SK-N-SH treated with all-trans-retinoic acid at 6 μM for 48 hours (cell line): ENCODE measurements at regions not wholly inside any gene's neighbourhood (a gene's known extent, or its start where the extent isn't known, plus 50 kb on each side); places are given as distances from the start of the nearest gene placed in this dataset.

Experiments used
- ATAC-seq: fragments of 200-7000 bp; cut with Tn5 transposase; 3 replicates; pipeline ENCODE4 v1.9.1; 2020; ENCODE audit warnings: mild to moderate bottlenecking, moderate library complexity
- ARNTL ChIP-seq: fragments of 450-650 bp; formaldehyde crosslinking; IDR thresholded peaks from 2 replicates; pipeline ENCODE4 v1.5.0; 2020; ENCODE audit warnings: low read depth, mild to moderate bottlenecking, moderate library complexity, borderline replicate concordance
- BACH2 ChIP-seq: fragments of 250-450 bp; sonication (Bioruptor Pico); IDR thresholded peaks from 2 replicates; pipeline ENCODE4 v1.9.0; 2021; ENCODE audit warnings: mild to moderate bottlenecking, borderline replicate concordance
- CREB5 ChIP-seq: fragments of 250-450 bp; sonication (Bioruptor Pico); IDR thresholded peaks from 2 replicates; pipeline ENCODE4 v1.5.1; 2020; ENCODE audit warnings: low read depth, mild to moderate bottlenecking, moderate library complexity
- CSDC2 ChIP-seq: fragments of 250-450 bp; sonication (Bioruptor Pico); IDR thresholded peaks from 2 replicates; pipeline ENCODE4 v1.5.0; 2020; ENCODE audit warnings: mild to moderate bottlenecking, moderate library complexity
- CSRNP3 ChIP-seq: fragments of 250-450 bp; sonication (Bioruptor Pico); IDR thresholded peaks from 2 replicates; pipeline ENCODE4 v1.5.1; 2021; ENCODE audit warnings: mild to moderate bottlenecking, moderate library complexity
- ESRRG ChIP-seq: fragments of 250-450 bp; sonication (Bioruptor Pico); IDR thresholded peaks from 2 replicates; pipeline ENCODE4 v1.6.1; 2021; ENCODE audit warnings: mild to moderate bottlenecking
- GLIS3 ChIP-seq: fragments of 250-450 bp; sonication (Bioruptor Pico); IDR thresholded peaks from 2 replicates; pipeline ENCODE4 v1.5.0; 2020; ENCODE audit warnings: mild to moderate bottlenecking, moderate library complexity
- ISL1 ChIP-seq: fragments of 250-450 bp; sonication (Bioruptor Pico); IDR thresholded peaks from 2 replicates; pipeline ENCODE4 v2.1.2; 2022; ENCODE audit warnings: mild to moderate bottlenecking, moderate library complexity
- OSR1 ChIP-seq: fragments of 250-450 bp; sonication (Bioruptor Pico); IDR thresholded peaks from 2 replicates; pipeline ENCODE4 v1.8.0; 2022; ENCODE audit warnings: moderate library complexity, mild to moderate bottlenecking, inconsistent platforms
- PPARA ChIP-seq: fragments of 250-450 bp; sonication (Bioruptor Pico); IDR thresholded peaks from 2 replicates; pipeline ENCODE4 v1.5.0; 2020; ENCODE audit warnings: mild to moderate bottlenecking, borderline replicate concordance
- RARB ChIP-seq: fragments of 250-450 bp; sonication (Bioruptor Pico); IDR thresholded peaks from 2 replicates; pipeline ENCODE4 v1.8.0; 2021; ENCODE audit warnings: mild to moderate bottlenecking, moderate library complexity
- SNAI2 ChIP-seq: fragments of 250-450 bp; sonication (Bioruptor Pico); IDR thresholded peaks from 2 replicates; pipeline ENCODE4 v1.5.0; 2020; ENCODE audit warnings: mild to moderate bottlenecking, moderate library complexity
- TOX ChIP-seq: fragments of 250-450 bp; sonication (Bioruptor Pico); IDR thresholded peaks from 2 replicates; pipeline ENCODE4 v1.8.0; 2021; ENCODE audit warnings: mild to moderate bottlenecking, moderate library complexity, borderline replicate concordance
- ZFP3 ChIP-seq: fragments of 250-450 bp; sonication (Bioruptor Pico); IDR thresholded peaks from 2 replicates; pipeline ENCODE4 v1.5.0; 2020; ENCODE audit warnings: mild to moderate bottlenecking, moderate library complexity
- ZNF8 ChIP-seq: fragments of 450-650 bp; formaldehyde crosslinking; IDR thresholded peaks from 2 replicates; pipeline ENCODE4 v1.5.0; 2020; ENCODE audit warnings: mild to moderate bottlenecking, moderate library complexity
- TF ChIP-seq, protein P1 (sequence below): fragments of 250-450 bp; sonication (Bioruptor Pico); IDR thresholded peaks from 2 replicates; pipeline ENCODE4 v1.8.0; 2021; ENCODE audit warnings: low read depth, mild to moderate bottlenecking, moderate library complexity, borderline replicate concordance
- TF ChIP-seq, protein P2 (sequence below): fragments of 250-450 bp; sonication (Bioruptor Pico); IDR thresholded peaks from 2 replicates; pipeline ENCODE4 v1.5.0; 2020; ENCODE audit warnings: mild to moderate bottlenecking, moderate library complexity

GRCh38 chr17:12530161-12530560, 135.5 kb upstream of the MYOCD start:
- no peak for ATAC-seq
- no peak for TF ChIP-seq ARNTL (CRISPR knock-in tag)
- TF ChIP-seq, protein P1, sequence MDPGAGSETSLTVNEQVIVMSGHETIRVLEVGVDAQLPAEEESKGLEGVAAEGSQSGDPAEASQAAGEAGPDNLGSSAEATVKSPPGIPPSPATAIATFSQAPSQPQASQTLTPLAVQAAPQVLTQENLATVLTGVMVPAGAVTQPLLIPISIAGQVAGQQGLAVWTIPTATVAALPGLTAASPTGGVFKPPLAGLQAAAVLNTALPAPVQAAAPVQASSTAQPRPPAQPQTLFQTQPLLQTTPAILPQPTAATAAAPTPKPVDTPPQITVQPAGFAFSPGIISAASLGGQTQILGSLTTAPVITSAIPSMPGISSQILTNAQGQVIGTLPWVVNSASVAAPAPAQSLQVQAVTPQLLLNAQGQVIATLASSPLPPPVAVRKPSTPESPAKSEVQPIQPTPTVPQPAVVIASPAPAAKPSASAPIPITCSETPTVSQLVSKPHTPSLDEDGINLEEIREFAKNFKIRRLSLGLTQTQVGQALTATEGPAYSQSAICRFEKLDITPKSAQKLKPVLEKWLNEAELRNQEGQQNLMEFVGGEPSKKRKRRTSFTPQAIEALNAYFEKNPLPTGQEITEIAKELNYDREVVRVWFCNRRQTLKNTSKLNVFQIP (CRISPR knock-in tag), result no peak
- TF ChIP-seq GLIS3 (CRISPR knock-in tag), result no peak
- TF ChIP-seq RARB (CRISPR knock-in tag), result no peak
- TF ChIP-seq CSRNP3 (CRISPR knock-in tag), result no peak
- TF ChIP-seq, all 23 proteins: peak for 0

- no peak for TF ChIP-seq RARB (CRISPR knock-in tag)
- TF ChIP-seq CSRNP3 (CRISPR knock-in tag), result no peak
- TF ChIP-seq GLIS3 (CRISPR knock-in tag), result no peak
- no peak for TF ChIP-seq ISL1 (CRISPR knock-in tag)
- TF ChIP-seq TOX (CRISPR knock-in tag), result no peak
- TF ChIP-seq PPARA (CRISPR knock-in tag), result no peak
- no peak for TF ChIP-seq OSR1 (CRISPR knock-in tag)
- TF ChIP-seq CSDC2 (CRISPR knock-in tag), result no peak
- no peak for TF ChIP-seq ZNF8 (CRISPR knock-in tag)
- TF ChIP-seq CREB5, result no peak
- TF ChIP-seq, all 23 proteins: peak for 0
- ATAC-seq, result no peak
Observed at GRCh38 chr17:12536021-12536420, 129.7 kb upstream of the MYOCD start.

- TF ChIP-seq ZFP3 (CRISPR knock-in tag), result no peak
- no peak for TF ChIP-seq ESRRG (CRISPR knock-in tag)
- no peak for TF ChIP-seq RARB (CRISPR knock-in tag)
- no peak for TF ChIP-seq CREB5
- TF ChIP-seq, protein P1 (CRISPR knock-in tag), result no peak
- no peak for TF ChIP-seq SNAI2 (CRISPR knock-in tag)
- TF ChIP-seq CSDC2 (CRISPR knock-in tag), result no peak
- TF ChIP-seq BACH2, result no peak
- TF ChIP-seq GLIS3 (CRISPR knock-in tag), result no peak
- no peak for TF ChIP-seq OSR1 (CRISPR knock-in tag)
- TF ChIP-seq ISL1 (CRISPR knock-in tag), result no peak
- TF ChIP-seq, protein P2, sequence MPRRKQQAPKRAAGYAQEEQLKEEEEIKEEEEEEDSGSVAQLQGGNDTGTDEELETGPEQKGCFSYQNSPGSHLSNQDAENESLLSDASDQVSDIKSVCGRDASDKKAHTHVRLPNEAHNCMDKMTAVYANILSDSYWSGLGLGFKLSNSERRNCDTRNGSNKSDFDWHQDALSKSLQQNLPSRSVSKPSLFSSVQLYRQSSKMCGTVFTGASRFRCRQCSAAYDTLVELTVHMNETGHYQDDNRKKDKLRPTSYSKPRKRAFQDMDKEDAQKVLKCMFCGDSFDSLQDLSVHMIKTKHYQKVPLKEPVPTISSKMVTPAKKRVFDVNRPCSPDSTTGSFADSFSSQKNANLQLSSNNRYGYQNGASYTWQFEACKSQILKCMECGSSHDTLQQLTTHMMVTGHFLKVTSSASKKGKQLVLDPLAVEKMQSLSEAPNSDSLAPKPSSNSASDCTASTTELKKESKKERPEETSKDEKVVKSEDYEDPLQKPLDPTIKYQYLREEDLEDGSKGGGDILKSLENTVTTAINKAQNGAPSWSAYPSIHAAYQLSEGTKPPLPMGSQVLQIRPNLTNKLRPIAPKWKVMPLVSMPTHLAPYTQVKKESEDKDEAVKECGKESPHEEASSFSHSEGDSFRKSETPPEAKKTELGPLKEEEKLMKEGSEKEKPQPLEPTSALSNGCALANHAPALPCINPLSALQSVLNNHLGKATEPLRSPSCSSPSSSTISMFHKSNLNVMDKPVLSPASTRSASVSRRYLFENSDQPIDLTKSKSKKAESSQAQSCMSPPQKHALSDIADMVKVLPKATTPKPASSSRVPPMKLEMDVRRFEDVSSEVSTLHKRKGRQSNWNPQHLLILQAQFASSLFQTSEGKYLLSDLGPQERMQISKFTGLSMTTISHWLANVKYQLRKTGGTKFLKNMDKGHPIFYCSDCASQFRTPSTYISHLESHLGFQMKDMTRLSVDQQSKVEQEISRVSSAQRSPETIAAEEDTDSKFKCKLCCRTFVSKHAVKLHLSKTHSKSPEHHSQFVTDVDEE (CRISPR knock-in tag), result no peak
- ATAC-seq, result no peak
Observed at GRCh38 chr17:12536472-12536871, 129.2 kb upstream of the MYOCD start.
